ENCODE measurements at regions not wholly inside any gene's neighbourhood (a gene's known extent, or its start where the extent isn't known, plus 50 kb on each side); places are given as distances from the start of the nearest gene placed in this dataset.

GRCh38 chr5:175805256-175806011, 65.9 kb upstream of the CPLX2 start:
- DNase-seq, result no peak

- no peak for DNase-seq
These were observed 62.7 kb upstream of the CPLX2 start for GRCh38 chr5:175808711-175809110.

- DNase-seq, result peak; percentile 48
These were observed 61.8 kb upstream of the CPLX2 start for GRCh38 chr5:175809531-175810121.

DNA sequence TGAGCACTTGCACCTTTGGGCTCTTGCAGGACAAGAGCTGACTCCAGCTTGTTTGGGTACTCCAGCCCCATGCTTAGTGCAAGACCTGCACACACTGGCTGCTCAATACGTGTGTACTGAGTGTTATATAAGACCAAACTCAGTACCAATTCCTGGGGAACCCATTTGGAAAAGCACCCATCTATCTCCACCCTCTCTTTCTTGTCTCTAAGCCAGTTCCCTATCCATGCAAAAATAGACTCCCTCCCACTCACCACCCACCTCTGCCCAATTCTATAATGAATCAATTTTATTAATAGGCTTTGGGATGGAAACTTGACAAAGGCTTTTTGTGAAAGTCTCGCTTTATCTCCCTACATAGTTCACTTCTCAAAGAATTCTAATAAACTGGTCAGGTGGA, 60.9 kb upstream of the CPLX2 start:
- DNase-seq, result no peak

DNA sequence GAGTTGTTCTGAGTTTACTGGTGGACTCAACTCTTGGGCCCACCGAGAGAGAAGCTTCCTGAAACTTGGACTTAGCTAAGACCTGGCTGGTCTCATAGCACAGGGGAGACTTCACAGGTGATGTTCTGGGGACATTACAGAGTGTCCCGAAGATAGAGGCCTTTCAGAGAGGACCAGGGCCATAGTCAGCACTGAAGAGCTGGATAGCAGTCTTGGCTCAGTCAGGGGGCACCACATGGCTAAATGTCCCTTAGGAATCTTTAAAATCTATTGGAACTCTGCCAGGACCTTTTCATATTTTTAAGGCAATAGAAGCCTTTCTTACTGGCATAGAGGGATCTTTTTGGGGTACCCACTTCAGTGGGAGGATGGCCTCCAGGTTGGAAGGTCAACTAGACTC, 59.8 kb upstream of the CPLX2 start:
- no peak for DNase-seq

GRCh38 chr5:175813943-175814630, 57.3 kb upstream of the CPLX2 start:
- no peak for DNase-seq

GRCh38 chr5:175814691-175815090, 56.7 kb upstream of the CPLX2 start:
- peak; percentile 19 for DNase-seq

DNA sequence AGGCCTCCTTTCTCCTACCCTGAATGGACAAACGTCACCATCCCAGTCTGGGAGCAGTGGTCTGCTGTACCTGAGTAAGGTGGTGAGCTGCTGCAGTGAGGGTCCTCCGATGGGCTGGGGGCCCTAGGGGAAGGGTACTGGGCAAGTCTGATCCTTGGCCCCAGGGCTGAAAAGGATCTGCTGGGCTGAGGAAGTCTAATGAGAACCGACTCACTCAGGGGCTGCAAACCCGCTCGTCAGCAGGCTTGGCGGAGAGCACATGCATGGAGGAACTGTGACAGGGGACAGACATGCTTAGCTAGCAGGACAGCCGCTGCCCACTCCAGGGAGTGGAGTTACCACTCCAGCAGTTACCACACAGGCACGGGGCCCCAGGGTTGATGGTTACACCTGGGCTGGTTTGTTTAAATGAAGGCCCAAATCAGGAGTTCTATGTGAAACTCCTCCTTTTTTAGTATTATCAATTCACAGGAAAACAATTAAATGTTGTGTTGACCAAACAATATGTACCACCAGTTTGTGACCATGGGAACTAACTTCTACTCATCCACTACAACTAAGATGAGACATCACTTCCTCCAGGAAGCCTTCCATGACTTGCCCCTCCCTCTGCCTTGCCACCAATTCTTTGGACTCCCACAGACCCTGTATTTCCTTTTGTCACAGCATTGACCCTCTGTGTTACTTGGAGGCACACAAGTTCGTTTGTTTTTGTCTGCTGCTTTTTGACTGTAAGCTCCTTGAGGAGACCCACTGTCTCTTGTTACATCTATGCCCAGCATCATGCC, 56.1 kb upstream of the CPLX2 start:
- DNase-seq, result no peak

GRCh38 chr5:175816348-175816747, 55.0 kb upstream of the CPLX2 start:
- no peak for DNase-seq

GRCh38 chr5:175819090-175819425, 52.3 kb upstream of the CPLX2 start:
- DNase-seq, result no peak

GRCh38 chr5:175820230-175820629, 51.1 kb upstream of the CPLX2 start:
- no peak for DNase-seq
